Activated CD8-positive, alpha-beta T cell treated with anti-CD3 and anti-CD28 coated beads for 36 hours (primary cell): ENCODE measurements at regions not wholly inside any gene's neighbourhood (a gene's known extent, or its start where the extent isn't known, plus 50 kb on each side); places are given as distances from the start of the nearest gene placed in this dataset.

Source experiments
- ATAC-seq: fragments of 200-7000 bp; cut with Tn5 transposase; one replicate; pipeline ENCODE4 v1.10.0; 2021; ENCODE audit warnings: mild to moderate bottlenecking, moderate library complexity
- CTCF ChIA-PET: fragments of 350-600 bp; sonication (Branson Sonifier 250); formaldehyde crosslinking; loops from one replicate; lab custom pipeline; 2021; ENCODE audit warnings: antibody characterized with exemption; lab: Charles Lee
- POLR2A ChIA-PET: fragments of 350-600 bp; sonication (Branson Sonifier 250); formaldehyde crosslinking; loops from one replicate; lab custom pipeline; 2021; ENCODE audit warnings: antibody characterized with exemption; lab: Charles Lee
- DNase-seq: peaks from one replicate; pipeline ENCODE4 v3.0.0-alpha.2; 2020
- H3K27ac Mint-ChIP-seq: one replicate; pipeline ENCODE4 v1.8.0; 2021; ENCODE audit warnings: mild to moderate bottlenecking, mixed read lengths
- H3K27me3 Mint-ChIP-seq: one replicate; pipeline ENCODE4 v1.8.0; 2021; ENCODE audit warnings: mixed read lengths
- H3K36me3 Mint-ChIP-seq: one replicate; pipeline ENCODE4 v1.8.0; 2021; ENCODE audit warnings: low read depth, mixed read lengths
- H3K4me1 Mint-ChIP-seq: one replicate; pipeline ENCODE4 v1.8.0; 2021; ENCODE audit warnings: low read depth, mixed read lengths
- H3K4me3 Mint-ChIP-seq: one replicate; pipeline ENCODE4 v1.8.0; 2021; ENCODE audit warnings: mild to moderate bottlenecking, moderate library complexity, mixed read lengths
- H3K9me3 Mint-ChIP-seq: one replicate; pipeline ENCODE4 v1.8.0; 2021; ENCODE audit warnings: mixed read lengths
- intact Hi-C: fragments of 100-400 bp; cut with micrococcal nuclease; formaldehyde crosslinking; loops from one replicate; pipeline ENCODE4 v1.10.0; 2022
- TF ChIP-seq, protein P1 (sequence below): fragments of 200-600 bp; IDR thresholded peaks from one replicate; pipeline ENCODE4 v1.8.0; 2022; ENCODE audit warnings: antibody characterized with exemption, mild to moderate bottlenecking

DNA sequence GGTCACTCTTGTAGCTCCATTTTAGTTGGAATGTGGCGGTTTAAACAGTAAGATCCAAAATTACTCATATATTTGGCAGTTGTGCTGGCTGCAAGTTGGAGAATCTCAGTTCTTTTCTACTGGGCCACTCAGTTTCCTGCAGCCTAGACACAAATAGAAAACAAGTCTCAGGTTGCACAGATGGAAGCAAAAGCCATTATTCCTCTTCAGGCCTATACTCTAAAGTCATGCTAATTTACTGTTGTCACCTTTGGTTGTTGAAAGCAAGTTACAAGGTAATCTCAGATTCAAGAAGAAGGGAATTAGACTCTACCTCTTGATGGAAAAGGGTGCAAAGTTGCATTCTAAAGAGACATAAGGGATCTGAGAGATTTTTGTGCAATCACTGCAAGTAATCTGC lies 345.4 kb downstream of the ADAM29 start:
- H3K9me3 Mint-ChIP-seq = no peaks in the 10 kb centered on the region
- no peaks in the 10 kb centered on the region for H3K36me3 Mint-ChIP-seq
- ATAC-seq (no peak), DNase-seq (no peak)
- H3K27me3 Mint-ChIP-seq = no peaks in the 10 kb centered on the region
- H3K4me3 Mint-ChIP-seq = no peak overlapping the region
- H3K27ac Mint-ChIP-seq = no peak overlapping the region
- intact Hi-C loops = no loop called here
- POLR2A ChIA-PET = no interaction called here
- CTCF ChIA-PET = no interaction called here
- no peaks in the 10 kb centered on the region for H3K4me1 Mint-ChIP-seq
- TF ChIP-seq, protein P1, sequence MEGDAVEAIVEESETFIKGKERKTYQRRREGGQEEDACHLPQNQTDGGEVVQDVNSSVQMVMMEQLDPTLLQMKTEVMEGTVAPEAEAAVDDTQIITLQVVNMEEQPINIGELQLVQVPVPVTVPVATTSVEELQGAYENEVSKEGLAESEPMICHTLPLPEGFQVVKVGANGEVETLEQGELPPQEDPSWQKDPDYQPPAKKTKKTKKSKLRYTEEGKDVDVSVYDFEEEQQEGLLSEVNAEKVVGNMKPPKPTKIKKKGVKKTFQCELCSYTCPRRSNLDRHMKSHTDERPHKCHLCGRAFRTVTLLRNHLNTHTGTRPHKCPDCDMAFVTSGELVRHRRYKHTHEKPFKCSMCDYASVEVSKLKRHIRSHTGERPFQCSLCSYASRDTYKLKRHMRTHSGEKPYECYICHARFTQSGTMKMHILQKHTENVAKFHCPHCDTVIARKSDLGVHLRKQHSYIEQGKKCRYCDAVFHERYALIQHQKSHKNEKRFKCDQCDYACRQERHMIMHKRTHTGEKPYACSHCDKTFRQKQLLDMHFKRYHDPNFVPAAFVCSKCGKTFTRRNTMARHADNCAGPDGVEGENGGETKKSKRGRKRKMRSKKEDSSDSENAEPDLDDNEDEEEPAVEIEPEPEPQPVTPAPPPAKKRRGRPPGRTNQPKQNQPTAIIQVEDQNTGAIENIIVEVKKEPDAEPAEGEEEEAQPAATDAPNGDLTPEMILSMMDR = no peak

DNA sequence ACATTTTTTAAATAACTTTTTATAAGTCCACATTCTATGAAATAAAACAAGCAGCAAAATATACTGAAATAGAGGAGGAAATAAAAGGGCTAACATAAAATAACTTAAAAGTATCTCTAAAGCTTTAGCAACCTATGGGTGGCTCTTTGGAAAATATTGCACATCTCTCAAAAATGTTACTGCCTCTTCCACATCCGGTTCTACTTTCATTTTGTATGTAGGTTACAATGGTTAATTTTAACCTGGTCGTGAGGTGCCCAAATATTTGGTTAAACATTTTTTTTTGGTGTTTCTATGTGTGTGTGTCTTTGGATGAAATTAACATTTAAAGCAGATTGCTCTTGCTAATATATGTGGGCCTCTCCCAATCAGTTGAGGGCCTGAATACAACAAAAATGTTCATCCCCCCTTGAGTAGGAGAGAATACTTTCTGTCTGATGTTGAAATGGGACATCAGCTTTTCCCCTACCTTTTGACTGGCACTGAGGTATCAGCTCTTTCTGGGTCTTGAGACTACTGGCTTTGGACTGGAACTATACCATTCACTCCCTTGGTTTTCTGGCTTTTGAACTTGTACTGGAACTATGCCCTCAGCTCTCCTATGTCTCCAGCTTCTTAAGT lies 353.0 kb downstream of the ADAM29 start:
- intact Hi-C loops = no loop called here
- CTCF ChIA-PET = no interaction called here

DNA sequence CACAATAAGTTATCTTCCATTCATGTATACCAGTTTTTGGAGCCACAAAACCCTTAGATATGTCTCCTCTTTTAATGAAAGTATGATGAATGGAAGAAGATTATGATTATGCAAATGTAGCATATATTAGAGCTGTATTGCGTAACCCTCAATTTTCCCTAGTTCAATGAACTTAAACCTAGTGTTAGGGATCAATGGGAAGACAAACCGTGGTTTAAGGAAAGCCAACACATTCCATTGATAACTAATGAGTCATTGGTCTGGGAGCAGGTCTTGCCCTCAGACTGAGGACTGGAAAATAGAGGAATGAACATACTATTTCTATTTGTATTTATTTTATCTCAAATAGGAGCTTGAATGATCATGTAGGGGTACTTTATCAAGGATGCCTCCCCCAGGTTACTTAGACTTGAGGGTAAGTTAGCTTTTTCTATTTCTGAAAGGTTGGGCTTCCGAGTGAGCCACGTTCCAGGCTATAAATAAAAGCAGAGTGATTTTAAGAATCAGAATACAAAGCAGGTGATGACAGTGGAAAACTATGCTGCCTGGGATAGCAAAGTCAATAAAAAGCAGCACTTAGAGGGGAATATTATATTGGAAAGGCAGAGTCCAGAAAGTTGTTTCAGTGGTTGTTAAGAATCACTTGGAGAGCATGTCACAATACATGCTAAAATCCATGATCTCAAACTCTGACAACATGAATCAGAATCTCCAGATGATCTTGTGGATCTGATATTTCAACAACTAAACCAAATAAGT lies 356.0 kb downstream of the ADAM29 start:
- Mint-ChIP-seq H3K4me1 (no peaks in the 10 kb centered on the region), H3K27ac (no peak overlapping the region), H3K4me3 (no peak overlapping the region), H3K27me3 (no peaks in the 10 kb centered on the region), H3K36me3 (no peaks in the 10 kb centered on the region), H3K9me3 (peaks cover 1% of the 10 kb centered on the region)
- ATAC-seq (no peak), DNase-seq (no peak)
- ChIA-PET POLR2A (interaction anchor here (0.6 kb wide), 1 partner anchor 63 kb away, joined by 3 read pairs; no protein-coding TSS in a partner anchor), CTCF (no interaction called here)
- TF ChIP-seq, protein P1 = no peak
- intact Hi-C loops = no loop called here

More for the DNA sequence above, 353.0 kb downstream of the ADAM29 start:
- Mint-ChIP-seq H3K27ac (no peak overlapping the region), H3K4me3 (no peak overlapping the region), H3K4me1 (no peaks in the 10 kb centered on the region), H3K27me3 (no peaks in the 10 kb centered on the region), H3K9me3 (peaks cover 1% of the 10 kb centered on the region), H3K36me3 (no peaks in the 10 kb centered on the region)
- ATAC-seq (no peak), DNase-seq (no peak)
- POLR2A ChIA-PET = no interaction called here
- TF ChIP-seq, protein P1 = no peak

DNA sequence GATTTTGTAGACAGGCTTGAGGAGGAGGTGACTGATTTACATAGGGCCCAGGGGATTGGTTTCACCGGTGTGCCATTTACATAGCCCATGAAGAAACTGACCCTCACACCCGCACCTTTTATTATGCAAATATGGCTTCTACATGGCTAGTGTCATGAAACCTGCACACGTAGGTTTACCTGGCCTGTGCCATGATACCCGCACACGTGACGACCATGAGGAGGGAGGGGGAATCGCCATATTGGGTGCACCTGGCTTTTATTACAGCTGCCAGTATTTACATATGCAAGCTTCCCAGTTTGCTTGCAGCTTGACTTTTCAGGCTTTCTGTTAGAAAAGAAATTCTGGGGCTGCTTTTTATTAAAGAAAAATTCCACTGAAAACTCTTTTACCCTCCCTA lies 359.7 kb downstream of the ADAM29 start:
- H3K27me3 Mint-ChIP-seq = no peaks in the 10 kb centered on the region
- intact Hi-C loops = no loop called here
- H3K9me3 Mint-ChIP-seq = no peaks in the 10 kb centered on the region
- TF ChIP-seq, protein P1 = no peak
- ChIA-PET CTCF (no interaction called here), POLR2A (no interaction called here)
- H3K4me3 Mint-ChIP-seq = no peak overlapping the region
- ATAC-seq (no peak), DNase-seq (no peak)
- H3K4me1 Mint-ChIP-seq = no peaks in the 10 kb centered on the region
- H3K36me3 Mint-ChIP-seq = no peaks in the 10 kb centered on the region
- no peak overlapping the region for H3K27ac Mint-ChIP-seq

DNA sequence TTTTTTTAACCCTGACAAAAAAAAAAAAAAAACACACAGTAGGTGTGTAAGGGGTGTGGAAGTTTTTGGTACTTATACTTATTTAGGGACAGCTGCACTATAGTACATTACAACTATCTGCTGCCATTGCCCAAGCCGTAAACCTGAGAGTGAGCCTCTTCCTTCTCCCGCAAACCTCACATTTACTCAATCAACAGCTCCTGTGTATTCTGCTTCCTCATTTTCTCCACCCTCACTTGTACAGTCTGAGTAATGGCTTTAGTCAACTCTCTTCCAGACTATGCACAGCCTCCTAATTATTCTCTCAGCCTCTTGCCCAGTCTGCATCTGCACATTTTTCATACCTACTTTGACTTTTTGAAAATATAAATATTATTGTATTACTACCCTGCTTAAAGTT lies 362.0 kb downstream of the ADAM29 start:
- Mint-ChIP-seq H3K4me1 (no peaks in the 10 kb centered on the region), H3K9me3 (no peaks in the 10 kb centered on the region), H3K27ac (no peak overlapping the region), H3K27me3 (no peaks in the 10 kb centered on the region), H3K36me3 (no peaks in the 10 kb centered on the region), H3K4me3 (no peak overlapping the region)
- no peak for ATAC-seq
- ChIA-PET CTCF (no interaction called here), POLR2A (no interaction called here)
- TF ChIP-seq, protein P1 = no peak
- DNase-seq = no peak
- intact Hi-C loops = no loop called here
